Neural crest cell (in vitro differentiated cells): ENCODE measurements at regions not wholly inside any gene's neighbourhood (a gene's known extent, or its start where the extent isn't known, plus 50 kb on each side); places are given as distances from the start of the nearest gene placed in this dataset.

Experiments used
- DNase-seq: peaks from one replicate; pipeline ENCODE4 v3.0.0; 2021; ENCODE audit warnings: low read depth, mixed read lengths, low spot score
- H3K27ac Mint-ChIP-seq: one replicate; pipeline ENCODE4 v1.8.0; 2021; ENCODE audit warnings: mild to moderate bottlenecking, mixed read lengths; ENCODE audit not compliant: unreplicated experiment
- H3K27me3 Mint-ChIP-seq: 2 replicates; pipeline ENCODE4 v1.8.0; 2021; ENCODE audit warnings: low read depth, mild to moderate bottlenecking, mixed read lengths
- H3K36me3 Mint-ChIP-seq: 2 replicates; pipeline ENCODE4 v1.8.0; 2021; ENCODE audit warnings: low read depth, mild to moderate bottlenecking, mixed read lengths
- H3K4me1 Mint-ChIP-seq: 2 replicates; pipeline ENCODE4 v1.8.0; 2021; ENCODE audit warnings: mixed read lengths
- H3K4me3 Mint-ChIP-seq: one replicate; pipeline ENCODE4 v1.8.0; 2021; ENCODE audit warnings: mild to moderate bottlenecking, mixed read lengths
- H3K9me3 Mint-ChIP-seq: 2 replicates; pipeline ENCODE4 v1.8.0; 2021; ENCODE audit warnings: mixed read lengths
- TF ChIP-seq, protein P1 (sequence below): fragments of 200-600 bp; sonication (generic); conservative IDR thresholded peaks from 2 replicates; pipeline ENCODE4 v1.5.0; 2021; ENCODE audit warnings: antibody characterized with exemption, mild to moderate bottlenecking

GRCh38 chr1:51025374-51025773, 55.3 kb downstream of the CDKN2C start:
- no peak for DNase-seq
- Mint-ChIP-seq H3K4me1 (no peaks in the 10 kb centered on the region), H3K4me3 (no peak overlapping the region), H3K9me3 (no peaks in the 10 kb centered on the region), H3K27me3 (peaks cover 42% of the 10 kb centered on the region), H3K36me3 (no peaks in the 10 kb centered on the region), H3K27ac (no peak overlapping the region)
- TF ChIP-seq, protein P1, sequence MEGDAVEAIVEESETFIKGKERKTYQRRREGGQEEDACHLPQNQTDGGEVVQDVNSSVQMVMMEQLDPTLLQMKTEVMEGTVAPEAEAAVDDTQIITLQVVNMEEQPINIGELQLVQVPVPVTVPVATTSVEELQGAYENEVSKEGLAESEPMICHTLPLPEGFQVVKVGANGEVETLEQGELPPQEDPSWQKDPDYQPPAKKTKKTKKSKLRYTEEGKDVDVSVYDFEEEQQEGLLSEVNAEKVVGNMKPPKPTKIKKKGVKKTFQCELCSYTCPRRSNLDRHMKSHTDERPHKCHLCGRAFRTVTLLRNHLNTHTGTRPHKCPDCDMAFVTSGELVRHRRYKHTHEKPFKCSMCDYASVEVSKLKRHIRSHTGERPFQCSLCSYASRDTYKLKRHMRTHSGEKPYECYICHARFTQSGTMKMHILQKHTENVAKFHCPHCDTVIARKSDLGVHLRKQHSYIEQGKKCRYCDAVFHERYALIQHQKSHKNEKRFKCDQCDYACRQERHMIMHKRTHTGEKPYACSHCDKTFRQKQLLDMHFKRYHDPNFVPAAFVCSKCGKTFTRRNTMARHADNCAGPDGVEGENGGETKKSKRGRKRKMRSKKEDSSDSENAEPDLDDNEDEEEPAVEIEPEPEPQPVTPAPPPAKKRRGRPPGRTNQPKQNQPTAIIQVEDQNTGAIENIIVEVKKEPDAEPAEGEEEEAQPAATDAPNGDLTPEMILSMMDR, result no peak

GRCh38 chr1:51032936-51033335, 62.9 kb downstream of the CDKN2C start:
- DNase-seq, result no peak
- H3K4me3 Mint-ChIP-seq, result no peak overlapping the region
- no peaks in the 10 kb centered on the region for H3K9me3 Mint-ChIP-seq
- H3K27ac Mint-ChIP-seq, result no peak overlapping the region
- TF ChIP-seq, protein P1, result no peak
- peaks cover 31% of the 10 kb centered on the region for H3K27me3 Mint-ChIP-seq
- H3K36me3 Mint-ChIP-seq, result no peaks in the 10 kb centered on the region
- no peaks in the 10 kb centered on the region for H3K4me1 Mint-ChIP-seq

- Mint-ChIP-seq H3K4me1 (no peaks in the 10 kb centered on the region), H3K36me3 (no peaks in the 10 kb centered on the region), H3K27ac (no peak overlapping the region), H3K9me3 (no peaks in the 10 kb centered on the region), H3K27me3 (peaks cover 50% of the 10 kb centered on the region), H3K4me3 (no peak overlapping the region)
- no peak for DNase-seq
- TF ChIP-seq, protein P1, result no peak
Observed at GRCh38 chr1:51044199-51044598, 57.8 kb upstream of the C1orf185 start.

DNA sequence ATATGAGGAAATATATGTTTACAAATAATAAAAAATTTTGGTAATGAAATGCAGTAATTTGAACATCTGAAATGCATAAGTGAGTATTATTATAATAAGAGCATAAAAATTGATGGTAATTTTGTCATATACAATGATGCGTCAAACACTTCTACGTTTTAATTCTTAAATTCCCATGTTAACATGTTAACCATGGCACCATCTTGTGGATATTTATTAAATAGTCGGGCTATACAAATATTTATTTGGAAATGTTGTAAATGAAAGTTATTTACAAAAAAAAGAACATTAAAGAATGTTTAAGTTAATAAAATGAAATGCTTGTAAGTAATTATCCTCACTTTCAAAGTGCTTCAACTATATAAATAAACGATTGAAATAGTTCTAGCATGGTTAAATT, 57.2 kb upstream of the C1orf185 start:
- no peak overlapping the region for H3K4me3 Mint-ChIP-seq
- peaks cover 47% of the 10 kb centered on the region for H3K27me3 Mint-ChIP-seq
- TF ChIP-seq, protein P1, result peak; percentile 37
- no peak for DNase-seq
- no peaks in the 10 kb centered on the region for H3K4me1 Mint-ChIP-seq
- no peaks in the 10 kb centered on the region for H3K36me3 Mint-ChIP-seq
- H3K9me3 Mint-ChIP-seq, result no peaks in the 10 kb centered on the region
- no peak overlapping the region for H3K27ac Mint-ChIP-seq

DNA sequence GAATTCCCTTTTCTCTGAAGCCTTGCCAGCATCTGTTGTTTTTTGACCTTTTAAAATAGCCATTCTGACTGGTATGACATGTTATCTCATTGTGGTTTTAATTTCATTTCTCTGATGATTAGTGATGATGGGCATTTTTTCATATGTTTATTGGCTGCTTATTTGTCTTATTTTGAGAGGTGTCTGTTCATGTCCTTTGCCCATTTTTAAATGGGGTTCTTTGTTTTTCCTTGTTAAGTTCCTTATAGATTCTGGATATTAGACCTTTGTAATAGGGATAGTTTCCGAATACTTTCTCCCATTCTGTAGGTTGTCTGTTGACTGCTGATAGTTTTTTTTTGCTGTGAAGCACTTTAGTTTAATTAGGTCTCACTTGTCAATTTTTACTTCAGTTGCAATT, 54.0 kb upstream of the C1orf185 start:
- no peaks in the 10 kb centered on the region for H3K9me3 Mint-ChIP-seq
- no peaks in the 10 kb centered on the region for H3K4me1 Mint-ChIP-seq
- no peak overlapping the region for H3K27ac Mint-ChIP-seq
- TF ChIP-seq, protein P1, result no peak
- DNase-seq, result no peak
- no peak overlapping the region for H3K4me3 Mint-ChIP-seq
- no peaks in the 10 kb centered on the region for H3K36me3 Mint-ChIP-seq
- H3K27me3 Mint-ChIP-seq, result peaks cover 58% of the 10 kb centered on the region

GRCh38 chr1:51048670-51049069, 53.4 kb upstream of the C1orf185 start:
- no peaks in the 10 kb centered on the region for H3K36me3 Mint-ChIP-seq
- H3K4me1 Mint-ChIP-seq, result no peaks in the 10 kb centered on the region
- no peaks in the 10 kb centered on the region for H3K9me3 Mint-ChIP-seq
- H3K27me3 Mint-ChIP-seq, result peaks cover 58% of the 10 kb centered on the region
- H3K27ac Mint-ChIP-seq, result no peak overlapping the region
- TF ChIP-seq, protein P1, result no peak
- DNase-seq, result no peak
- no peak overlapping the region for H3K4me3 Mint-ChIP-seq
